ENCODE measurements at regions not wholly inside any gene's neighbourhood (a gene's known extent, or its start where the extent isn't known, plus 50 kb on each side); places are given as distances from the start of the nearest gene placed in this dataset.

- DNase-seq (ENCODE audit: low read depth, low spot score): peak; percentile 1
- TF ChIP-seq CTCF (IDR thresholded peaks at IDR 0.05; ENCODE audit: low read depth, low read length): no peak
- in situ Hi-C loops (cut with HindIII; ENCODE audit: low sequenced_read_pairs): no loop called here
- no peak overlapping the region for H3K4me3 ChIP-seq (ENCODE audit: low read depth, low read length)
Observed at GRCh38 chr9:11356067-11356466, 743.3 kb upstream of the PTPRD start.

GRCh38 chr9:11366585-11367129, 753.9 kb upstream of the PTPRD start:
- no peak for TF ChIP-seq CTCF (IDR thresholded peaks at IDR 0.05; ENCODE audit: low read depth, low read length)
- in situ Hi-C loops (cut with HindIII; ENCODE audit: low sequenced_read_pairs): no loop called here
- no peak overlapping the region for H3K4me3 ChIP-seq (ENCODE audit: low read depth, low read length)
- no peak for DNase-seq (ENCODE audit: low read depth, low spot score)

GRCh38 chr9:11374926-11375325, 762.1 kb upstream of the PTPRD start:
- no peak for DNase-seq (ENCODE audit: low read depth, low spot score)
- no peak for TF ChIP-seq CTCF (IDR thresholded peaks at IDR 0.05; ENCODE audit: low read depth, low read length)
- no peak overlapping the region for H3K4me3 ChIP-seq (ENCODE audit: low read depth, low read length)
- in situ Hi-C loops (cut with HindIII; ENCODE audit: low sequenced_read_pairs): no loop called here

GRCh38 chr9:11402621-11403020, 789.8 kb upstream of the PTPRD start:
- in situ Hi-C loops (cut with HindIII; ENCODE audit: low sequenced_read_pairs): no loop called here
- no peak for TF ChIP-seq CTCF (IDR thresholded peaks at IDR 0.05; ENCODE audit: low read depth, low read length)
- DNase-seq (ENCODE audit: low read depth, low spot score): no peak
- H3K4me3 ChIP-seq (ENCODE audit: low read depth, low read length): no peak overlapping the region

GRCh38 chr9:11414241-11414640, 801.4 kb upstream of the PTPRD start:
- no peak for TF ChIP-seq CTCF (IDR thresholded peaks at IDR 0.05; ENCODE audit: low read depth, low read length)
- no peak overlapping the region for H3K4me3 ChIP-seq (ENCODE audit: low read depth, low read length)
- in situ Hi-C loops (cut with HindIII; ENCODE audit: low sequenced_read_pairs): no loop called here
- DNase-seq (ENCODE audit: low read depth, low spot score): no peak

GRCh38 chr9:11417782-11418181, 805.0 kb upstream of the PTPRD start:
- no peak for DNase-seq (ENCODE audit: low read depth, low spot score)
- no peak overlapping the region for H3K4me3 ChIP-seq (ENCODE audit: low read depth, low read length)
- in situ Hi-C loops (cut with HindIII; ENCODE audit: low sequenced_read_pairs): no loop called here
- no peak for TF ChIP-seq CTCF (IDR thresholded peaks at IDR 0.05; ENCODE audit: low read depth, low read length)

GRCh38 chr9:11431490-11431889, 818.7 kb upstream of the PTPRD start:
- H3K4me3 ChIP-seq (ENCODE audit: low read depth, low read length): no peak overlapping the region
- TF ChIP-seq CTCF (IDR thresholded peaks at IDR 0.05; ENCODE audit: low read depth, low read length): no peak
- DNase-seq (ENCODE audit: low read depth, low spot score): no peak
- in situ Hi-C loops (cut with HindIII; ENCODE audit: low sequenced_read_pairs): no loop called here

Data from astrocyte of the spinal cord (primary cell).